Astrocyte of the spinal cord (primary cell): ENCODE measurements at regions not wholly inside any gene's neighbourhood (a gene's known extent, or its start where the extent isn't known, plus 50 kb on each side); places are given as distances from the start of the nearest gene placed in this dataset.

ENCODE experiments used
- DNase-seq: peaks from one replicate; pipeline ENCODE4 v3.0.0; 2011; ENCODE audit warnings: low read depth, low spot score
- H3K4me3 ChIP-seq: 2 replicates; pipeline ENCODE4 v1.5.1; 2011; ENCODE audit warnings: low read depth, mild to moderate bottlenecking, low read length, moderate library complexity
- in situ Hi-C: cut with HindIII; loops from 2 replicates; pipeline ENCODE4 v1.10.0; 2017; ENCODE audit warnings: low sequenced_read_pairs
- TF ChIP-seq, protein P1 (sequence below): IDR thresholded peaks from 2 replicates; pipeline ENCODE4 v1.5.1; 2012; ENCODE audit warnings: low read depth, mild to moderate bottlenecking, low read length, inconsistent platforms

DNA sequence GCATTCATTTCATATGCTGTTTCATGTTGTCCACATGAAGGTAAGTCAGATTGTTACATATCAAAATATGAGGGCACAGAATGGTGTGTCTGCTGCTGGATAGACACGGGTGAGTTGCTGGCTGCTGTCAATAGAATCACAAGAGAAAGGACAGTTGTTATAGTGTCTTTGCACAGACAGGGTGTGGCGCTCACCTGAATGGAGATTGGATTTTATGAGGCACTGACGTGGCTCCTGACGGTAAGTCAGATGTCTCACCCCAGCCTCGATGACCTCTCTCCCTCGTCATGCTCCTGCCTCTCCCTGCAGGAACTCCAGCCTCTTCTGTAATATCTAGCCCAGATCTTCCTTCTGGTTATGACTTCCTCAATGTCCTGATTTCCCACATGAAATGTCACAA is 75.4 kb upstream of the SELENOP start:
- no peak for DNase-seq
- TF ChIP-seq, protein P1, sequence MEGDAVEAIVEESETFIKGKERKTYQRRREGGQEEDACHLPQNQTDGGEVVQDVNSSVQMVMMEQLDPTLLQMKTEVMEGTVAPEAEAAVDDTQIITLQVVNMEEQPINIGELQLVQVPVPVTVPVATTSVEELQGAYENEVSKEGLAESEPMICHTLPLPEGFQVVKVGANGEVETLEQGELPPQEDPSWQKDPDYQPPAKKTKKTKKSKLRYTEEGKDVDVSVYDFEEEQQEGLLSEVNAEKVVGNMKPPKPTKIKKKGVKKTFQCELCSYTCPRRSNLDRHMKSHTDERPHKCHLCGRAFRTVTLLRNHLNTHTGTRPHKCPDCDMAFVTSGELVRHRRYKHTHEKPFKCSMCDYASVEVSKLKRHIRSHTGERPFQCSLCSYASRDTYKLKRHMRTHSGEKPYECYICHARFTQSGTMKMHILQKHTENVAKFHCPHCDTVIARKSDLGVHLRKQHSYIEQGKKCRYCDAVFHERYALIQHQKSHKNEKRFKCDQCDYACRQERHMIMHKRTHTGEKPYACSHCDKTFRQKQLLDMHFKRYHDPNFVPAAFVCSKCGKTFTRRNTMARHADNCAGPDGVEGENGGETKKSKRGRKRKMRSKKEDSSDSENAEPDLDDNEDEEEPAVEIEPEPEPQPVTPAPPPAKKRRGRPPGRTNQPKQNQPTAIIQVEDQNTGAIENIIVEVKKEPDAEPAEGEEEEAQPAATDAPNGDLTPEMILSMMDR = no peak
- in situ Hi-C loops = no loop called here
- H3K4me3 ChIP-seq = no peak overlapping the region

GRCh38 chr5:42886635-42887034 is 74.9 kb upstream of the SELENOP start:
- in situ Hi-C loops = no loop called here
- no peak overlapping the region for H3K4me3 ChIP-seq
- DNase-seq = no peak
- TF ChIP-seq, protein P1 = no peak

DNA sequence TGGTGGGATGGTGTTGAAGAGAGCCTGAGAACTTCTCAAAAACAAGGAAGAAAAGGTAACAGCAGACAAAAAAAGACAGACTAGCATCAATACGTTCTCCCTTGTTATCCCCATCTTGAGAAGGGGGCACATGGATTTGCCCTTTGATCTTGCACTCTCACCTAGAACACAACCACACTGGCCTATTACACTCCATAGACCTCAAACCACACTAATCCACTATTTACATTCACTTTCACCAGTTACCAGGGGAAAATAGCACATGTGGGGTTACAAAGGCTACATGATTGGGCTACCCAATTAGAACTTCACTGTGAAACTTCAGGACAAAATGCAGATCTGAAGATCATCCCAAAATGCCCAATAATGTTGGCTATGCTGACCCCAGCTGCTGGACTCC is 72.6 kb upstream of the SELENOP start:
- no peak overlapping the region for H3K4me3 ChIP-seq
- no peak for DNase-seq
- in situ Hi-C loops = no loop called here
- TF ChIP-seq, protein P1 = no peak

- in situ Hi-C loops = no loop called here
- TF ChIP-seq, protein P1 = no peak
These were observed 69.9 kb upstream of the SELENOP start for GRCh38 chr5:42881416-42882117.

DNA sequence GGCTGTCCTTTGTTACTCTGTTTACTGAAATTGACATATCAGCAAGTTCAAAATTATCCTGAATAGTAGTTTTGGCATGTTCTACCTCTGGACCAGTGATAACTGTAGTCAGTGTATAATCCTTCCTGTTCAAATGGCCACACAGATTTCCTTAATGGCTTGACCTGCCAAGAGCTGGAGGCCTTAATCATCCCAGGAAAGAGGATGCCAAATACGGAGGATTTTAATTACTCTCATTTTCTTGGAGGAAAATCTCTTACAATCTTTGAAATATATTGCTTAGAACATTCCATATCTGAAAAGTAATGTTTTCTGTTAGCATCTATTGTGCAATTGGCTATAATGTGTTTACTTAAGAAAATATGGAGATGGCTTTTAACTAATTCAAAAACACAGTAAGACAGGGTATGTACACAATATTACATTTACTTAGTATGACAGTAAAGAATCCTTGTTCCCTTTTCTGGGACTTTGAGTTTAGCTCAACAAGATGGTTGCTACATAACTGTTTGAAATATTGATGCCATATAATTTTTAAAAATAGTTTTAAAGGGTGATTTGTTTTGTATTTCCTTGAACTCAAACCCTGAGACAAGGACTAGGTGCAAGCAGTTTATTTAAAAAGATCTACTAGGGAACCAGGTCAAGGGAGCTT is 68.9 kb upstream of the SELENOP start:
- H3K4me3 ChIP-seq = no peak overlapping the region
- TF ChIP-seq, protein P1 = no peak
- in situ Hi-C loops = no loop called here
- no peak for DNase-seq

More at GRCh38 chr5:42881416-42882117, 69.9 kb upstream of the SELENOP start:
- no peak overlapping the region for H3K4me3 ChIP-seq
- DNase-seq = no peak

GRCh38 chr5:42879291-42879690 is 67.6 kb upstream of the SELENOP start:
- no peak overlapping the region for H3K4me3 ChIP-seq
- in situ Hi-C loops = no loop called here
- no peak for DNase-seq
- TF ChIP-seq, protein P1 = no peak
